ENCODE measurements at regions not wholly inside any gene's neighbourhood (a gene's known extent, or its start where the extent isn't known, plus 50 kb on each side); places are given as distances from the start of the nearest gene placed in this dataset.
A peak's percentile ranks its signal among the peaks of the same experiment; 100 is the strongest.
"Not testable (repeated sequence)": the region's sequence is repeated elsewhere in the genome, so short reads cannot be mapped to it uniquely, and the experiment has no call there.

DNA sequence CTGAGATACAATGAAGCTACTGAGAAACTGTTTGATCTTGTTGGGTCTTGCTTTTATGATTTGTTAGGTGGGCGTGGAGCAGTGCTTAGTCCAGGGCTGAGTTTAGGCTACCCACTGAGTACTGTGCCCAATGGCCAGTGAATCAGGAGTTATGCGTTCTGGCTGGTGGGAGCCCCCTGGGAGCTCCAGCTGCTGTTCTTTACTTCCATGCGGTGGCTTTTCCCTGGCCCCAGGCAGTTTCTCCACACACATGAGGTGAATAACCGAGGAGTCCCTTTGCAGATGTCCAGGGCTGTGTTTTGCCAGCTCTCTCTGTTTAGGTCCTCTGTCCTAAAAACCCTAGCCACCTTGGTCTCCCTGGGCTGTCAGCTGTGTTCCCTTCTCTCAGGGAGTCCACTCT lies 106.5 kb downstream of the KLF13 start:
- intact Hi-C loops (cut with DNase I): no loop called here
- no peak for DNase-seq (ENCODE audit: low spot score)

DNA sequence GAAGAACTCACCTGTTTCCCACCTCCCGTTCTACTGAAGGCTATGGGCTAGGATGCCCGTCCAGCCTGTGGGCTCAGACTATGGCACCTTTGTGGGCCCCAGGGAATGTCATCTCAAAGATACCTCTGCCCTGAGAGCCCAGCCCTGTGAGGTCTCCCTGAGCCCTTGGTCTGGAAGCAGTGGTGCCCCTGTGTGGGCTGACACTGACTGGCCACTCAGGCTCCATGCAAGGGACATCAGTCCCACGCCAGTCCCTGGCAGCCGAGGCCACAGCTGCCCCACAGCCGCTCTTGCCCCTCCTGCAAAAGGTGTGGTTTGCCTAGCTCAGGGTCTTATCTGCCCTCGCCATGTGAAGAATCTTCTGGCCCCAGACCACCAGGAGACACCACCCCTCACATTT lies 106.9 kb downstream of the KLF13 start:
- intact Hi-C loops (cut with DNase I): no loop called here
- DNase-seq (ENCODE audit: low spot score): no peak

DNA sequence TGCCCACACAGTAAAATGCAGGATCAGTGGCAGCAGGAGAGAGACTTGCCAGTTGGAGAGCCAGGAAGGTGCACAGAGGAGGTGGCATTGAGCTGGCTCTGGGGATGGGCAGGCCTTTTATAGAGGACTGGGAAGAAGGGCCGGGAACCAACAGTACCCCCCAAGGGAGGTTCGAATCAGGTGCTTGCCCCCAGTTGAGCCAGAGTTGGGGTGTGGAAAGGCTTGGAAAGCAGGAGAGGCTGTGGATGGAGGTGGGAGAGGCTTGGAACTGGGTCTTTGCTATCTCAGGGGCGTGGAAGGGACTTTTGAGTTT lies 107.6 kb downstream of the KLF13 start:
- intact Hi-C loops (cut with DNase I): no loop called here
- no peak for DNase-seq (ENCODE audit: low spot score)

DNA sequence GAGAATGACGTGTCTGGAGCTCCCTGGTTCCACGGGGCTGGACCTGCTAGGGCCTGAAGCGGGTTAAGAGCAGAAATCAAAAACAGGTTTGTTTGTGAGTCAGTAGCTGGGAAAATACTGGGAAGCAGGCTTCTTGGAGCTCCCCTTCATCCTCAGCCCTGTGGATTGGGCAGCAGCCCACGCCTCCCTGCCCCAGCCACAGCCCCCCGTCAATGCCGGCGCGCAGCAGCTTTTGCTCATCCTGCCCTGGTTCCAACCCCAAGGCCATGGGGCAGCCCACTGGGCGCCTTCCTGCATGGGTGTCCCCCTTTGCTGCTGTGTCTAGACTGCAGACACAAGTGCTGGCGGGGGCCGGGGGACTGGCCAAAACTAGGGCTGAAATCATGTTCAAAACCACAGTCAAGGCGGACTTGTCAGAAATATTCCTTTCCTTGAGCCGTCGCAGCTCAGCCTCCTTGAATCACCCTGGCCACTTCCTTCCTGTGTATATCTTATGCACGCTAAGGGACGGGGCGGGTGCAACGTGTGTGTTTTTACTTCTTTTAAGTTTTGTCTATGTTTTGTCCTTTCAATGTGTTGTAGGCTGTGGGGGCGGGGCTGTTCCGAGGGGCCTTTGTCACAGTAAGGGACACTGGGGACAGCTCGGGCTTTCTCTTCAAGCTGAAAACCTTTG lies 108.1 kb downstream of the KLF13 start:
- peak; percentile 87 for DNase-seq (ENCODE audit: low spot score)
- intact Hi-C loops (cut with DNase I): no loop called here

DNA sequence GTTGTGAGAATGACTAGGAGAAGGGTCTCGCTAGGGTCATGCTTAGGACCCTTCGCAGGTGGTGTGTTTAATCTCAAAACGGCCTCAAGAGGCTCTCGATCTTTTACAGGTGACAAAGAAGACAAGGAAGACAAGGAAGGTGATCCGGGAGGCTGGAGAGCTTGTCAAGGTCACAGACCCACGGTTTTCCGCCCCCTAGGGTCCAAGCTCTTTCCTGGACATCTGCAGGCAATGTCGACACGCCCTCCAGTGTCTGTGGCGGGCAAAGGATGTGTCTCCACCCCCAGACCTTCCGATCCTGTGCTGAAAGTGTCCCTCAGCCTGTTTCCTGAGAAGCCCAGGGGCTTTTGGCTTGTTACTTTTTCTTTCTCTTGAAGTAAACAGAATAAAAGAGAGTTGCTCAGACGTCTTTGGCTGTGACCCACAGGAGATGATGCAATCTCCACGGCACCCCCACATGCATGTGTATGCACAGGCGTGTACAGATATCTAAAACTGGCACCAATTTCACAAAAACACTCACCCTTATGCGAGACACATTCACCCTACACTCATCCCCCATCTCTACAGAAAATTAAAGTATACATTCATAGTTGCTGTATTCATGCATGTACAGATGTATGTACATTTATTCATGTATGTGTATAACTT lies 108.8 kb downstream of the KLF13 start:
- DNase-seq (ENCODE audit: low spot score): peak; percentile 90
- intact Hi-C loops (cut with DNase I): no loop called here

DNA sequence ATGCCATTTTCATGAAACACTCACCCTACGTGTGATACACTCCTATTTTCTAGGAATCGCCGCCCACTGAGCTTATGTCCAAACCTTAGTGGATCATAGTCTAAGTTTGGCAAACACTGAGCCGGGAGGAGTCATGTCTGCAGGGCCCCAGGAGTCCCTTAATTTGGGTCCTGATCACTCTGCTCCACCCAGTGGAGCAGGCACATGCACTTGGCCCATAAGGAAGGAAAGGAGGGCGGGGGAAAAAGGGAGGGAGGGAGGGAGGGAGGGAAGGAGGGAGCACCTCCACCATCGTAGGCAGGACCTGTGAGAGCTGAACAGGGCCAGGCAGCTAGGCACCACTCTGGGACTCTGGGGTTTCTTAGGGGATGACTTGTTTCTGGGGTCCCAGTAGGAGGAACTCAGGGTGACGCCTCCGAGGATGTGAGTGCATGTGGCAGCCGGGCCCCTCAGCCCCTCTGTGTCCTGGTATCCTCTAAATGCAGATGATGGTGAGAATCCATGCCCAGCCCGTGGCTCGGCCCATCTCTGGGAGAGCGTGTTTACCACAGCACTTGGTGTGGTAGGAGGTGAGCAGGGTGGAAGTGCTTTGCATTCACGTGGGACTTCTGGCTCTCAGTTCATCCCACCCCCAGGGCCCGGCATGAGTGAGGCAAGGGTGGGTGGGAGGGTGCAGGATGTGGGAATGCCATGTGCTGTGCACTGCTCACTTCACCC lies 109.4 kb downstream of the KLF13 start:
- DNase-seq (ENCODE audit: low spot score): no peak
- intact Hi-C loops (cut with DNase I): no loop called here

DNA sequence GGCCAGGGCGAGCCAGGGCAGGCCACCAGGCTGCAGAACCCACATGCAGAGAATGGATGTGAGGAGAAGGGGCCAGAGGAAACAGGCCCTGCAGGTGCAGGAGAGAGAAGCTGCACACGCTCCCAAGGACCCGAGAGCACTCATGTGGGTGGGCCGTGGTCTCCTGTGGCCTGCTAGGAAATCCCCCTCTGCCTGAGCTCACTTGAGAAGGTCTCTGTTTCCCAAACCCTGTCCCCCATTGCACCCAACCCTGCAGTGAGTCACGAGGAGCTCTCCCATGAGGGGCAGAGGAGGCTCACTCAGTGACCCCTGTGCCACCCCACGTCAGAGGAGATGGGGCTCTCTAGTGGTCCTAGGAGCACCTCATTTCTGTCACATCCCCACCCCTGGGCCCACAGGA lies 111.1 kb downstream of the KLF13 start:
- intact Hi-C loops (cut with DNase I): no loop called here
- DNase-seq (ENCODE audit: low spot score): no peak

DNA sequence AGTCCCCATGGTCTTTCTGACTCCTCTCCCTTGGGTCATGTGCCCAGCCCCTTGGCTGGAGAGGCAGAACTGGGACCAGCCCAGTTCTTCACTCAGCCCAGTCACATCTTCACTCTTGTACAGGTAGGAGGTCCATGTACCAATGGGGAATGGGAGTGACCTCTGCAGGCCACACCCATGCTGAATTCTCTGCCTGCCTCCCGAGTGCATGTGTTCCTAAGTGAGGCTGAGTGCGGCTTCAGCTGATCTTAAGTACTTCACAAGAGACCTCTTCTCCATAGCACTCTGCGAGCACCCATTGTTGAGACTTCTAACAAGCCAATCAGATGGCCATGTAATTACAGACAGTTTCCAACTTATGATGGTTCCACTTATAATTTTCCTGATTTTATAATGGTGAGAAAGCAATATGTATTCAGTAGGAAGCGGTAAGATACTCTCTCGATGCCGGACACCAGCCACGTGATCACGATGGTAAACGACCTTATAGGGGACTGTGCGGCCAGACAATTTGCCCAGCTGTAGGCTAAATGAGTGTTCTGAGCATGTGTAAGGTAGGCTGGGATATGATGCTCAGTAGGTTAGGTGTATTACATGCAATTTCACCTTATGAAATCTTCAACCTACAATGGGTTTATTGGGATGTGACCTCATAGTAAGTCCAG lies 112.1 kb downstream of the KLF13 start:
- DNase-seq (ENCODE audit: low spot score): peak; percentile 28
- intact Hi-C loops (cut with DNase I): no loop called here

DNA sequence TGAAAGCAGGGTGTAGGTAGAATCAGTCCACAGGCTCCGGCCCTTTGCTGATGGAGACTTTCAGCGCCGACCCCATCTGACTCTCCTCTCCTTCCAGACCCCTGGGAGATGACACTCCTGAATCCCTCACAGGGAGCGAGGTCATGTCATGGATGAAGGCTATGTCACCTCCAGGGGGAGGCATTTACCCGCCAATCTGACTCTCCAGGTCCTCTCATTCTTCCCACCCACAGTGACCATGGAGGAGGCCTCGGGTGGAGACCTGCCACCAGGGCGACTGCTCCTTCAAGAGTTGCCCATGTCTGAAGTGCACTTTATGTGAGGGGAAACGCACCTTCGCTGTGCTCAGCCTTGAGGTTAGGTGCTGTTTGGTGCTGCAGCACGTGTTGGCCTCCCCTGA lies 112.7 kb downstream of the KLF13 start:
- intact Hi-C loops (cut with DNase I): no loop called here
- DNase-seq (ENCODE audit: low spot score): peak; percentile 70

DNA sequence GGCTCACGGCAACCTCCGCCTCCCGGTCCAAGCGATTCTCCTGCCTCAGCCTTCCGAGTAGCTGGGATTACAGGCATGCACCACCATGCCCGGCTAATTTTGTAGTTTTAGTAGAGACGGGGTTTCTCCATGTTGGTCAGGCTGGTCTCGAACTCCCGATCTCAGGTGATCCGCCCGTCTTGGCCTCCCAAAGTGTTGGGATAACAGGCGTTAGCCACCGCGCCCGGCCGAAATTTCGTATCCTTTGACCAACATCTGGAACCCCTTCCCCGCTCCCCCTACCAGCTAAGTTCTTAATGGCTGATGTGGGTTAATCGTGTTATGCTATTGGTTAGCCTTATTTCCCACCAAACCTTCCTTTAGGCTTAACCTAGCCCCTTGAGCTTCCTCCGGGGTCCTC lies 113.6 kb downstream of the KLF13 start:
- intact Hi-C loops (cut with DNase I); DNase-seq (ENCODE audit: low spot score): not testable (repeated sequence)

DNA sequence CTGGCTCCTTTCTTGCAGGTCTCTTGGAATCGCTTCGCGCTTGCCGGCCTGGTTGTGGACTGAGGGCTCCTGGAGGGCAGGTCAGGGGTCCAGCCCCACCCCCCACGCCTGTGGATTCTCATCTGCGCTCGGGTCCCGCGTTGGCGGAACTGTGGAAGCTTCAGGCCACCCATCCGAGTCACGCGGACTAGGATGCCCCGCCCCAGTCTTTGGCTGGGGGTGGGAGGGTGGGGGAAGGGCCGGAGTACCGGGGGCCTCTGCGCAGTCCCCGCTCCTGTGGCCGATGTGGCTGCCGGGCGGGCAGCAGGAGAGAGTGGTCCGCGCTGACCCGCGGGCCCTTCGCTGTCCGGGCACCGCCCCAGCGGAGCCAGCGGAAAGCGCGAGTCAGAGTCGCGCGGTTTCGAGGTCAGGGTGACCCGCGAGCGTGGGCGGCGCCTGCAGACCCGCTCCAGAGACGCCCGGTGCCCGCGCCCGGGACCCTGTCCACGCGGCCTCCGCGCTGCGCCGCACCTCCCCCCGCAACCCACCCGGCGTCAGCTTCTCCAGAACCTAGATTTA lies 114.2 kb downstream of the KLF13 start:
- intact Hi-C loops (cut with DNase I): no loop called here
- peak; percentile 90 for DNase-seq (ENCODE audit: low spot score)

DNA sequence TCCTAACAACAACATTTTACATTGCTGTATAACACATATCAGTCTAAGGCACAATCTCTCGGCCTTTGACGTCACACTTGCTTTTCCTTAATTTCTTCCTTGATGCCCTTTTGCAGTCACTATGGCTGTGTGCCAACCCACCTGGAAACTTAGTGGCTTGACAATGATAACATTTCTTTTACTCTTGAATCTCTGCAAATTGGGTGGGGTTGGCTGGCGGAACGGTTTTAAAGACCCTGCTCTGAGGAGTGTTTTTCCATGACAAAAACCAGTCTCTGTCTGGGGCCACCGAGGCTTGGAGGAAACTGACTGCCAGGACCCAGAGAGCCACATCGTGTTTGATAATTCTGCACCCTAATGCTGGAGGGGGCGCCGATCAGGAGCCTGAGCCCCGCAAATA lies 115.6 kb downstream of the KLF13 start:
- peak; percentile 47 for DNase-seq (ENCODE audit: low spot score)
- intact Hi-C loops (cut with DNase I): no loop called here

DNA sequence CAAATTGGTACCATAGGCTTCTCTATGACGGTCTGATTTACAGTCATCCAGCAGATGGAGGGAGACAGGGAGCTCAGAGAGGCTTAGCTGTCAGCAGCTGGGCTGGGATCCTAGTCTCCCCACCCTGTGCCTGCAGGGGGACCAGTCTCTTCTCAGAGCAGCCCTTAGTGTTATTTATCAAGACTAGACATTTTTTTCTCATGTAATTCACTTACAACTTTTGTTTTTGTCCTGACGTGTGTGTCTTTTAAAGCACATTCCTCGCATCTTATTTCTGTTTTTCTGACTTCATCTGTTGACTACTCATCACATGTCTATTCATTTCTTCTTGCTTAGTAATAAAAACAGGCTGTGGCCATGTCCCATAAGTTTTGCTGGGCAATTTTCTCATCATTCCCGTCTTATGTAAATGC lies 116.1 kb downstream of the KLF13 start:
- intact Hi-C loops (cut with DNase I): no loop called here
- DNase-seq (ENCODE audit: low spot score): no peak

DNA sequence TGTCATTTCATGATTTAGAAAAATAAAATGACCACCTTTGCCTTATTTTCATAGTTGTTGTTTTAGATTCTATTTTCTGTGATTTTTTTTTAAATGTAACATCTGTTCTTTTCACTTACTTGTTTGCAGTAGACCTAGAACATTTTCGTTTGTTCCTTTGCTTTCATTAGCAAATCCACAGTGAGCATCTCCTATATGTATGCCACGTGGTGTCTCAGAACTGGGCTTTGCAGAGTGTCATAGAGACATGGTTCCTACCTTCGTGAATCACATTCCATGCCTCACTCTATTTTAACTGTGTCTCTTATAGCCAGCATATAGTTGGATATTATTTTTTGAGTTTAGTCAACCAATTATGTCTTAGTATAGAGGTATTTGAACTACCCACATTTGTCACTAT lies 118.2 kb downstream of the KLF13 start:
- intact Hi-C loops (cut with DNase I): no loop called here
- DNase-seq (ENCODE audit: low spot score): no peak

DNA sequence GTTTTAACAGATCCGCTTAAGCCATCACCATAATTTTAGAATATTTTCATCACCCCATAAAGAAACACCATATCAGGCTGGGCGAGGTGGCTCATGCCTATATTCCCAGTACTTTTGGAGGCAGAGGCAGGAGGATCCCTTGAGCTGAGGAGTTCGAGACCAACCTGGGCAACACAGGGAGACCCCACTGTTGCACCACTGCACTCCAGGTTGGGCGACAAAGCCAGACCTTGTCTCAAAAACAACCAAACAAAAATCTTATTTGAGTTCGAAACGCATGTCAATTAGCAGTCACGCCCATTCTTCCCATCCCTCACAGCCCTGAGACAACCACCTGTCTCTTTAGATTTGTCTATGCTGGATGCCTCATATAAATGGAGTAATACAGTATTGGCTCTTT lies 119.9 kb downstream of the KLF13 start:
- peak; percentile 34 for DNase-seq (ENCODE audit: low spot score)
- intact Hi-C loops (cut with DNase I): no loop called here

DNA sequence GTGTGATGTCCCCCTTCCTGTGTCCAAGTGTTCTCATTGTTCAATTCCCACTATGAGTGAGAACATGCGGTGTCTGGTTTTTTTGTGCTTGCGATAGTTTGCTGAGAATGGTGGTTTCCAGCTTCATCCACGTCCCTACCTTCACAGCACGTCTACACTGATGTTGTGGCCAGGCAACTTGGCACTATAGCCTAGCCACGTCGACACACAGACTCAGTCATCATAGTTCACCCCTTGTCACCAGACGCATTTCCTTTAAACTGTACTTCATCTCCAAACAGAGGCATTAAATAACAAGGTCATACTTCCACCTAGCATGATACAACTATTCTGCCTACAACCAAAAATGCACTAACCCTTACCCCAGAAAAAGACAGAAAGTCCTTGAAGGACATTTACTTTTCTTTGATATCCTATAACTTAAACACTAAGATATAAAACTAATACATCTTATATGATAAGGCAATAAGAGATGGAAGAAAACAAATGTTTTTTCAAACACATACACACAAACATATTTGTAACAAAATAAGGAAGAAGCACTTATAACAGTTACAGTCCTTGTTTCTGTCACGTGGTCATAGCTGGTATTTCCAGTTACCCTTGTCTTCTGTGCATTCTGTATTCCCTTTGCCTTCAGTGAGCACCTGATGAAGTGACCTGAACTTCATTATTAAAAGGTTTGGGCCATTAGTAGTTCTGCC lies 121.4 kb downstream of the KLF13 start:
- intact Hi-C loops (cut with DNase I): no loop called here

DNA sequence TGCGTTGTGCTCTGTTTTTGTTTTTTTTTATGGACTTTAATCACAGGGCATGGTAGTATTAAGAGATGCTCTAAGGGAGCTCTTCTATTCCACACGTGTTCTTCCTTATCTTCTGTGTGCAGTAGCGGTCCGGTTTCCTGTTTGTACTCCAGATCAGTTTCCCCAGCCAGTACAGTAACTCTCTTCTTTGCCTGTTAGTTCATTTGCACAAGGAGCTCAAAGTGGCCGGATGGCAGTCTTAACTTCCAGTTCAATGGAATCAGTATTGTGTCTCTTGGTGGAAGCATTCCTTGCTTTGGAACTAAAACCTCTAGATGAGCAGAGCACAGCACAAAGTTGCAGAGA lies 122.0 kb downstream of the KLF13 start:
- intact Hi-C loops (cut with DNase I): no loop called here
- DNase-seq (ENCODE audit: low spot score): no peak

More for the DNA sequence above, 121.4 kb downstream of the KLF13 start:
- peak; percentile 20 for DNase-seq (ENCODE audit: low spot score)

DNA sequence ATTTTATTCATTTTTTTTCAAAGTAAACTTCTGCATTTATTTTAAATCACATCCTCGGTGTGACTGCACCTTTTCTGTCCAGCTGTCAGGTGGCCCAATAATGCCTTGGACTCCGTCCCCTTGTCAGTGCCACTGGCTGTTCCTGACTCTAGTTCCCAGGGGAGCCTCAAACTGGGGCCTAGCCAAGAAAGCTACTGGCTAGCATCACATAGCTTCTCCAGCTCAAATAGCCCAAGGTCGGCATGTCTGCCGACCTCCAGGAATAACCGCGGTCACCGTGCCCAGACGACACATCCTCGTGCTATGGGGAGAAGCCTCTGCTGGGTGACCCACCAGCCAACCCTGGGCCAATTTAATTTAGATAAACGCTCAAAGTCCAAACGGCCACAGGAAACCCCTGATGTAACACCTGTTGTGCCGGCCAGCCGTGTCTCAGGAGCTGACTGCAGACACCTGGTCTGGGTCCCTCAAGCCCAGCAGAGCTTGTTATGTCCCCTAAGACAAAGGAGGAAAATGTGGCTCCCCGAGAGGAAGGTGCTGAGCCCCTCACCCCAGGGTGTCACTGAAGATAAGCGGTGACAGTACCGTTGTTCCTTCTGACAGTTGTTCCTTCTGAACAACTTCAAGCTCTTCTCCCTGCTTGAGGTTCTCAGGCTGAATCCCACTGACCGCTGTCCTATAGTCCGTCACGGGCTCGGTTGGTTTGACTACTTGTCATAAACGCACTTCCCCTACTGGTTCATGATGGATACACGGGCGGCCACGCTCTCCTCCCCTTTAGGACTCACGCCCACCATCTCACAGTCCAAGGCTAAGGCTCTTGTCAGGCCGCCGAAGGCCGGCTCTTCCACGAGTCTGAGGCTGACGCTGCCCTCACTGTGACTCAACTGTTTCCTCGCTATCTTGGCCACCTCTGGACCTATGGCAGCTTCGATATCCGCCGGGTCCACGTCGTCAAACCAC lies 126.2 kb downstream of the KLF13 start:
- intact Hi-C loops (cut with DNase I): no loop called here
- peak; percentile 62 for DNase-seq (ENCODE audit: low spot score)

All from posterior vena cava (tissue), 2 donors.